C4-2B (cell line): ENCODE measurements at regions not wholly inside any gene's neighbourhood (a gene's known extent, or its start where the extent isn't known, plus 50 kb on each side); places are given as distances from the start of the nearest gene placed in this dataset.

ENCODE experiments used
- H3K27ac ChIP-seq: fragments of 450-650 bp; 2 replicates; pipeline ENCODE4 v1.5.1; 2017
- CTCF ChIP-seq: fragments of 450-650 bp; conservative IDR thresholded peaks from 2 replicates; pipeline ENCODE4 v1.5.1; 2017; ENCODE audit warnings: mild to moderate bottlenecking
- ZFX ChIP-seq: fragments of 450-650 bp; IDR thresholded peaks from 2 replicates; pipeline ENCODE4 v1.6.1; 2017

GRCh38 chr15:95432878-95433405 is 897.6 kb upstream of the NR2F2 start:
- H3K27ac ChIP-seq, result no peak overlapping the region
- no peak for TF ChIP-seq ZFX
- TF ChIP-seq CTCF, result no peak

- no peak for TF ChIP-seq ZFX
- TF ChIP-seq CTCF, result no peak
- no peak overlapping the region for H3K27ac ChIP-seq
Measured at GRCh38 chr15:95439922-95440376, 890.6 kb upstream of the NR2F2 start.

- no peak for TF ChIP-seq ZFX
- no peak for TF ChIP-seq CTCF
- no peak overlapping the region for H3K27ac ChIP-seq
Measured at GRCh38 chr15:95440712-95441111, 889.8 kb upstream of the NR2F2 start.

- TF ChIP-seq CTCF (no peak), ZFX (no peak)
- no peak overlapping the region for H3K27ac ChIP-seq
Measured at GRCh38 chr15:95442107-95442719, 888.3 kb upstream of the NR2F2 start.

- TF ChIP-seq ZFX, result no peak
- TF ChIP-seq CTCF, result no peak
Measured at GRCh38 chr15:95444860-95445259, 885.6 kb upstream of the NR2F2 start.

GRCh38 chr15:95446854-95447253 is 883.6 kb upstream of the NR2F2 start:
- TF ChIP-seq CTCF (no peak), ZFX (no peak)
- no peak overlapping the region for H3K27ac ChIP-seq

More at GRCh38 chr15:95444860-95445259, 885.6 kb upstream of the NR2F2 start:
- no peak overlapping the region for H3K27ac ChIP-seq

- no peak overlapping the region for H3K27ac ChIP-seq
- no peak for TF ChIP-seq CTCF
- no peak for TF ChIP-seq ZFX
Measured at GRCh38 chr15:95447486-95447885, 883.0 kb upstream of the NR2F2 start.
